MV-4-11 (cell line): ENCODE measurements at regions not wholly inside any gene's neighbourhood (a gene's known extent, or its start where the extent isn't known, plus 50 kb on each side); places are given as distances from the start of the nearest gene placed in this dataset.
"Not testable (repeated sequence)": the region's sequence is repeated elsewhere in the genome, so short reads cannot be mapped to it uniquely, and the experiment has no call there.

Source experiments
- DNase-seq: peaks from one replicate; lab custom pipeline; 2025; lab: John Stamatoyannopoulos, UW

GRCh38 chr3:194950906-194951628 lies 265.4 kb downstream of the FAM43A start:
- peak; percentile 64 for DNase-seq

GRCh38 chr3:194951629-194951920 lies 265.9 kb downstream of the FAM43A start:
- not testable (repeated sequence) for DNase-seq

- no peak for DNase-seq
Observed at GRCh38 chr3:194951931-194952582, 266.4 kb downstream of the FAM43A start.

GRCh38 chr3:194952841-194953241 lies 267.2 kb downstream of the FAM43A start:
- DNase-seq = peak; percentile 19

- DNase-seq = no peak
Observed at GRCh38 chr3:194953291-194953690, 267.6 kb downstream of the FAM43A start.

GRCh38 chr3:194955546-194955945 lies 269.9 kb downstream of the FAM43A start:
- DNase-seq = no peak

GRCh38 chr3:194955979-194956696 lies 270.5 kb downstream of the FAM43A start:
- no peak for DNase-seq

- no peak for DNase-seq
Observed at GRCh38 chr3:194956697-194957396, 271.2 kb downstream of the FAM43A start.

GRCh38 chr3:194957743-194958240 lies 272.1 kb downstream of the FAM43A start:
- no peak for DNase-seq

- no peak for DNase-seq
Observed at GRCh38 chr3:194959217-194959616, 273.5 kb downstream of the FAM43A start.

- not testable (repeated sequence) for DNase-seq
Observed at GRCh38 chr3:194959666-194960065, 274.0 kb downstream of the FAM43A start.

GRCh38 chr3:194960446-194961032 lies 274.9 kb downstream of the FAM43A start:
- DNase-seq = no peak

GRCh38 chr3:194961149-194961548 lies 275.5 kb downstream of the FAM43A start:
- DNase-seq = no peak

- DNase-seq = no peak
Observed at GRCh38 chr3:194961571-194961970, 275.9 kb downstream of the FAM43A start.

GRCh38 chr3:194962056-194962455 lies 276.4 kb downstream of the FAM43A start:
- no peak for DNase-seq

- no peak for DNase-seq
Observed at GRCh38 chr3:194964809-194965208, 279.1 kb downstream of the FAM43A start.

GRCh38 chr3:194967151-194968117 lies 281.8 kb downstream of the FAM43A start:
- peak; percentile 24 for DNase-seq

- no peak for DNase-seq
Observed at GRCh38 chr3:194970066-194970465, 284.4 kb downstream of the FAM43A start.

- DNase-seq = no peak
Observed at GRCh38 chr3:194971009-194971408, 285.3 kb downstream of the FAM43A start.

GRCh38 chr3:194971965-194972364 lies 286.3 kb downstream of the FAM43A start:
- no peak for DNase-seq

GRCh38 chr3:194972641-194973040 lies 287.0 kb downstream of the FAM43A start:
- no peak for DNase-seq
